Breast epithelium (tissue), 3 donors: ENCODE measurements at regions not wholly inside any gene's neighbourhood (a gene's known extent, or its start where the extent isn't known, plus 50 kb on each side); places are given as distances from the start of the nearest gene placed in this dataset.

Source experiments
- POLR2A ChIP-seq: fragments of 450-650 bp; IDR thresholded peaks from one replicate; pipeline ENCODE4 v1.6.1; 2016; ENCODE audit warnings: antibody characterized with exemption, mild to moderate bottlenecking, moderate library complexity
- POLR2AphosphoS5 ChIP-seq, 3 donors: sonication (generic); formaldehyde crosslinking; IDR thresholded peaks; one replicate each; pipeline ENCODE4 v1.6.1; 2017; ENCODE audit warnings: antibody characterized with exemption in 3 of 3

- TF ChIP-seq POLR2AphosphoS5 (IDR thresholded peaks at IDR 0.05) (no peak), POLR2A (no peak)
Observed at GRCh38 chr15:45794712-45795439, 160.0 kb downstream of the SQOR start.
